Neural crest cell (in vitro differentiated cells): ENCODE measurements at regions not wholly inside any gene's neighbourhood (a gene's known extent, or its start where the extent isn't known, plus 50 kb on each side); places are given as distances from the start of the nearest gene placed in this dataset.
A peak's percentile ranks its signal among the peaks of the same experiment; 100 is the strongest.

Experiments used
- DNase-seq: peaks from one replicate; pipeline ENCODE4 v3.0.0; 2021; ENCODE audit warnings: low read depth, mixed read lengths, low spot score
- H3K27ac Mint-ChIP-seq: one replicate; pipeline ENCODE4 v1.8.0; 2021; ENCODE audit warnings: mild to moderate bottlenecking, mixed read lengths; ENCODE audit not compliant: unreplicated experiment
- H3K27me3 Mint-ChIP-seq: 2 replicates; pipeline ENCODE4 v1.8.0; 2021; ENCODE audit warnings: low read depth, mild to moderate bottlenecking, mixed read lengths
- H3K36me3 Mint-ChIP-seq: 2 replicates; pipeline ENCODE4 v1.8.0; 2021; ENCODE audit warnings: low read depth, mild to moderate bottlenecking, mixed read lengths
- H3K4me1 Mint-ChIP-seq: 2 replicates; pipeline ENCODE4 v1.8.0; 2021; ENCODE audit warnings: mixed read lengths
- H3K4me3 Mint-ChIP-seq: one replicate; pipeline ENCODE4 v1.8.0; 2021; ENCODE audit warnings: mild to moderate bottlenecking, mixed read lengths
- H3K9me3 Mint-ChIP-seq: 2 replicates; pipeline ENCODE4 v1.8.0; 2021; ENCODE audit warnings: mixed read lengths
- CTCF ChIP-seq: fragments of 200-600 bp; sonication (generic); conservative IDR thresholded peaks from 2 replicates; pipeline ENCODE4 v1.5.0; 2021; ENCODE audit warnings: antibody characterized with exemption, mild to moderate bottlenecking

- no peaks in the 10 kb centered on the region for H3K9me3 Mint-ChIP-seq
- H3K27me3 Mint-ChIP-seq = peaks cover 3% of the 10 kb centered on the region
Measured at GRCh38 chr6:159099276-159099675, 54.5 kb upstream of the TAGAP start.

GRCh38 chr6:159098636-159099106 is 53.9 kb upstream of the TAGAP start:
- DNase-seq = no peak
- Mint-ChIP-seq H3K36me3 (no peaks in the 10 kb centered on the region), H3K27ac (peak overlapping the region; percentile 43), H3K4me3 (no peak overlapping the region), H3K27me3 (peaks cover 3% of the 10 kb centered on the region), H3K4me1 (peaks cover 4% of the 10 kb centered on the region), H3K9me3 (no peaks in the 10 kb centered on the region)
- no peak for TF ChIP-seq CTCF

More at GRCh38 chr6:159099276-159099675, 54.5 kb upstream of the TAGAP start:
- no peak overlapping the region for H3K27ac Mint-ChIP-seq
- H3K4me1 Mint-ChIP-seq = peaks cover 8% of the 10 kb centered on the region
- no peak for TF ChIP-seq CTCF
- H3K36me3 Mint-ChIP-seq = no peaks in the 10 kb centered on the region
- no peak overlapping the region for H3K4me3 Mint-ChIP-seq
- DNase-seq = no peak

- Mint-ChIP-seq H3K4me1 (peaks cover 4% of the 10 kb centered on the region), H3K9me3 (no peaks in the 10 kb centered on the region), H3K27ac (no peak overlapping the region), H3K4me3 (no peak overlapping the region), H3K36me3 (no peaks in the 10 kb centered on the region), H3K27me3 (no peaks in the 10 kb centered on the region)
- no peak for DNase-seq
- no peak for TF ChIP-seq CTCF
Measured at GRCh38 chr6:159097256-159097655, 52.5 kb upstream of the TAGAP start.

- Mint-ChIP-seq H3K36me3 (no peaks in the 10 kb centered on the region), H3K4me1 (peaks cover 4% of the 10 kb centered on the region), H3K4me3 (no peak overlapping the region), H3K27me3 (peaks cover 5% of the 10 kb centered on the region), H3K27ac (no peak overlapping the region), H3K9me3 (no peaks in the 10 kb centered on the region)
- TF ChIP-seq CTCF = no peak
- DNase-seq = no peak
Measured at GRCh38 chr6:159095616-159096015, 50.8 kb upstream of the TAGAP start.

GRCh38 chr6:159094444-159095252 is 49.9 kb upstream of the TAGAP start:
- Mint-ChIP-seq H3K4me1 (peaks cover 4% of the 10 kb centered on the region), H3K27ac (no peak overlapping the region), H3K36me3 (no peaks in the 10 kb centered on the region), H3K4me3 (no peak overlapping the region), H3K27me3 (peaks cover 5% of the 10 kb centered on the region), H3K9me3 (no peaks in the 10 kb centered on the region)
- no peak for TF ChIP-seq CTCF
- no peak for DNase-seq
